ENCODE measurements at regions not wholly inside any gene's neighbourhood (a gene's known extent, or its start where the extent isn't known, plus 50 kb on each side); places are given as distances from the start of the nearest gene placed in this dataset.

GRCh38 chr1:39132505-39133339 is 71.8 kb upstream of the MACF1 start:
- Histone ChIP-seq H3K4me3 (replicated peaks; ENCODE audit: insufficient read depth, low read length) (no peak overlapping the region), H3K27ac (replicated peaks) (no peak overlapping the region)
- no peak for DNase-seq (ENCODE audit: low read depth in 1 of 2, low spot score in 1 of 2)

GRCh38 chr1:39133340-39133684 is 71.2 kb upstream of the MACF1 start:
- Histone ChIP-seq H3K4me3 (replicated peaks; ENCODE audit: insufficient read depth, low read length) (no peak overlapping the region), H3K27me3 (ENCODE audit: insufficient read depth, poor library complexity, severe bottlenecking) (no peaks in the 10 kb centered on the region), H3K27ac (replicated peaks) (no peak overlapping the region)
- DNase-seq (ENCODE audit: low read depth in 1 of 2, low spot score in 1 of 2): no peak
- TF ChIP-seq CTCF (IDR thresholded peaks at IDR 0.05; ENCODE audit: insufficient read depth, low read length): no peak
- TF ChIP-seq POLR2AphosphoS5 (IDR thresholded peaks at IDR 0.05; ENCODE audit: low read depth): no peak
- TF ChIP-seq GABPA (IDR thresholded peaks at IDR 0.05; ENCODE audit: low read depth): no peak
- no peak for TF ChIP-seq SPI1 (IDR thresholded peaks at IDR 0.05; ENCODE audit: borderline replicate concordance, low read depth)
- TF ChIP-seq REST (IDR thresholded peaks at IDR 0.05; ENCODE audit: insufficient replicate concordance, low read depth): no peak

More at GRCh38 chr1:39132505-39133339, 71.8 kb upstream of the MACF1 start:
- TF ChIP-seq REST (IDR thresholded peaks at IDR 0.05; ENCODE audit: insufficient replicate concordance, low read depth): no peak
- TF ChIP-seq CTCF (IDR thresholded peaks at IDR 0.05; ENCODE audit: insufficient read depth, low read length): no peak
- no peak for TF ChIP-seq SPI1 (IDR thresholded peaks at IDR 0.05; ENCODE audit: borderline replicate concordance, low read depth)
- no peak for TF ChIP-seq POLR2AphosphoS5 (IDR thresholded peaks at IDR 0.05; ENCODE audit: low read depth)
- TF ChIP-seq GABPA (IDR thresholded peaks at IDR 0.05; ENCODE audit: low read depth): no peak
- no peaks in the 10 kb centered on the region for H3K27me3 ChIP-seq (ENCODE audit: insufficient read depth, poor library complexity, severe bottlenecking)

GRCh38 chr1:39134768-39135333 is 69.6 kb upstream of the MACF1 start:
- TF ChIP-seq POLR2AphosphoS5 (IDR thresholded peaks at IDR 0.05; ENCODE audit: low read depth) (no peak), REST (IDR thresholded peaks at IDR 0.05; ENCODE audit: insufficient replicate concordance, low read depth) (no peak), CTCF (IDR thresholded peaks at IDR 0.05; ENCODE audit: insufficient read depth, low read length) (no peak), GABPA (IDR thresholded peaks at IDR 0.05; ENCODE audit: low read depth) (no peak), SPI1 (IDR thresholded peaks at IDR 0.05; ENCODE audit: borderline replicate concordance, low read depth) (no peak)
- Histone ChIP-seq H3K27ac (replicated peaks) (no peak overlapping the region), H3K4me3 (replicated peaks; ENCODE audit: insufficient read depth, low read length) (no peak overlapping the region), H3K27me3 (ENCODE audit: insufficient read depth, poor library complexity, severe bottlenecking) (no peaks in the 10 kb centered on the region)
- DNase-seq (ENCODE audit: low read depth in 1 of 2, low spot score in 1 of 2): no peak
